GM12891 (cell line): ENCODE measurements at regions not wholly inside any gene's neighbourhood (a gene's known extent, or its start where the extent isn't known, plus 50 kb on each side); places are given as distances from the start of the nearest gene placed in this dataset.

Experiments used
- DNase-seq: peaks from one replicate; pipeline ENCODE4 v3.0.0; 2011; ENCODE audit warnings: low spot score; ENCODE audit not compliant: insufficient read length
- FAIRE-seq: peaks from 2 replicates; lab custom pipeline; 2011; peaks lifted over from hg19 to GRCh38; lab: Jason Lieb, UNC
- PAX5 ChIP-seq: IDR thresholded peaks from 2 replicates; pipeline ENCODE4 v1.6.1; 2011; ENCODE audit warnings: low read length, moderate library complexity, mild to moderate bottlenecking; ENCODE audit not compliant: insufficient read depth, severe bottlenecking
- POLR2A ChIP-seq: IDR thresholded peaks from 2 replicates; pipeline ENCODE4 v1.6.1; 2011; ENCODE audit warnings: low read depth, low read length, control low read depth
- POLR2AphosphoS5 ChIP-seq: IDR thresholded peaks from 2 replicates; pipeline ENCODE4 v1.6.1; 2011; ENCODE audit warnings: low read depth, low read length, control low read depth
- POU2F2 ChIP-seq: IDR thresholded peaks from 2 replicates; pipeline ENCODE4 v1.6.1; 2011; ENCODE audit warnings: low read depth, mild to moderate bottlenecking, control low read depth, low read length, moderate library complexity
- SPI1 ChIP-seq: IDR thresholded peaks from 2 replicates; pipeline ENCODE4 v1.6.1; 2011; ENCODE audit warnings: low read depth, low read length, control low read depth
- TAF1 ChIP-seq: IDR thresholded peaks from 2 replicates; pipeline ENCODE4 v1.6.1; 2011; ENCODE audit warnings: low read depth, low read length, control low read depth

DNA sequence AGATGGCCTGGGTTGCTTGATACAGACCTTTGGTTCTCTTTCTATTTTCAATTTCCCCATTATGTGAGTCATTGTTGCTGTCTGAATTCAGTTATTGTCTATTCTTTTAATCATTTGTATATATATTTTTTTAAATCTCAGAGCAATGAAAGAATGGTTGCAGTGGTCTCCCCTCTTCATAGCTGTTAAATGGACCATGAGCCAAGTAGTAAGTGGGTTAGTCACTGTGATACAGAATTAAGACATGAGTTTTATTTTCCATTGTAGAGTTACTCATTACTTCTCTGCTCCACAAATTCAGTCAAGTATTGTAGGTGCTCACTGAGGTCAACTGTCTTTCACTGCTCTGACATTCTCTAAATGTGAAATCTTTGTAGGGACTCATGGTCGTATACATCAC is 174.6 kb upstream of the GRAMD2B start:
- TF ChIP-seq POLR2AphosphoS5 = no peak
- TF ChIP-seq POLR2A = no peak
- no peak for TF ChIP-seq PAX5
- TF ChIP-seq POU2F2 = no peak
- TF ChIP-seq SPI1 = no peak
- TF ChIP-seq TAF1 = no peak
- DNase-seq (no peak), FAIRE-seq (no peak)

DNA sequence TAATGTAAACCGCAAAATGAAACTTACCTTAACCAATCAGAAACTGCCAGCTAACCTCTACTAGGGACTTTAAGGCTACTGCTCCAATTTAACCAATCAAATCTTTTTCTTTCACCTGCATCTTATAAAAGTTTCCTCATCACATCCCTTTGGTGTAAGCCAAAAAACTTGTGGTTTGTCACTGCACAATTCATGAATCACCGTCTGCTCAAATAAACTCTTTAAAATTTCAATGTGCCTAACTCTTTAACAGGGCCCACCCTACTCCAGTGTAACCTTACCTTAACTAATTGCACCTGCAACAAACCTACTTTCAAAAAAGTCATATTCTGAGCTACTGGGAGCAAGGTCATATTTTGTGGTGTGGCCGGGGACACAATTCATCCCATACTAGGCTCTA is 172.2 kb upstream of the GRAMD2B start:
- DNase-seq (no peak), FAIRE-seq (no peak)
- TF ChIP-seq POLR2AphosphoS5 = no peak
- TF ChIP-seq POLR2A = no peak
- no peak for TF ChIP-seq SPI1
- no peak for TF ChIP-seq POU2F2
- TF ChIP-seq TAF1 = no peak
- TF ChIP-seq PAX5 = no peak

DNA sequence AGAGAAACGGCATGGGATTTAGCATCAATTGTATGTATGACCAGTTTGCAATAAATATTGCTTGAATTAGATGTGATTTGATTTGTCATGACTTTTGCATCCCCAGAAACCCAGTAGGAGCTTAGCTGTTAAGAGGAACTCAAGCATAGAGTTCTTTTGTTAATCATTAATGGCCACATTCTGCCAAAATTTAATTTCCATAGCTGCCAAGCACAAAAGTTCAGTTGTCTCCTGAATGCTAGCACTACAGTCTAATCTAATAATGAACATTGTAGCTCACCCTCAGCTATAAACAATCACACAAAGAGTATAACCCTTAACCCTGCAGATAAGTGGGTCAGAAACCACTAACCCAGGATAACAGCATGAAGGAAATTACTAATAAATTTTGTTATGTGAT is 169.8 kb upstream of the GRAMD2B start:
- no peak for DNase-seq
- no peak for TF ChIP-seq POU2F2
- no peak for TF ChIP-seq PAX5
- TF ChIP-seq POLR2AphosphoS5 = no peak
- no peak for TF ChIP-seq TAF1
- no peak for TF ChIP-seq SPI1
- TF ChIP-seq POLR2A = no peak
- FAIRE-seq = no peak

GRCh38 chr5:126263591-126264184 is 159.5 kb upstream of the GRAMD2B start:
- no peak for TF ChIP-seq PAX5
- no peak for TF ChIP-seq POLR2A
- no peak for TF ChIP-seq POLR2AphosphoS5
- TF ChIP-seq POU2F2 = no peak
- no peak for TF ChIP-seq SPI1
- TF ChIP-seq TAF1 = no peak
- DNase-seq (no peak), FAIRE-seq (no peak)

- TF ChIP-seq PAX5 (no peak), POU2F2 (no peak), SPI1 (no peak), POLR2AphosphoS5 (no peak), POLR2A (no peak), TAF1 (no peak)
- no peak for FAIRE-seq
- no peak for DNase-seq
These were observed 157.3 kb upstream of the GRAMD2B start for GRCh38 chr5:126265917-126266316.

GRCh38 chr5:126267438-126267837 is 155.8 kb upstream of the GRAMD2B start:
- DNase-seq = no peak
- FAIRE-seq = no peak
- no peak for TF ChIP-seq POU2F2
- no peak for TF ChIP-seq TAF1
- no peak for TF ChIP-seq POLR2AphosphoS5
- TF ChIP-seq PAX5 = no peak
- no peak for TF ChIP-seq SPI1
- TF ChIP-seq POLR2A = no peak

DNA sequence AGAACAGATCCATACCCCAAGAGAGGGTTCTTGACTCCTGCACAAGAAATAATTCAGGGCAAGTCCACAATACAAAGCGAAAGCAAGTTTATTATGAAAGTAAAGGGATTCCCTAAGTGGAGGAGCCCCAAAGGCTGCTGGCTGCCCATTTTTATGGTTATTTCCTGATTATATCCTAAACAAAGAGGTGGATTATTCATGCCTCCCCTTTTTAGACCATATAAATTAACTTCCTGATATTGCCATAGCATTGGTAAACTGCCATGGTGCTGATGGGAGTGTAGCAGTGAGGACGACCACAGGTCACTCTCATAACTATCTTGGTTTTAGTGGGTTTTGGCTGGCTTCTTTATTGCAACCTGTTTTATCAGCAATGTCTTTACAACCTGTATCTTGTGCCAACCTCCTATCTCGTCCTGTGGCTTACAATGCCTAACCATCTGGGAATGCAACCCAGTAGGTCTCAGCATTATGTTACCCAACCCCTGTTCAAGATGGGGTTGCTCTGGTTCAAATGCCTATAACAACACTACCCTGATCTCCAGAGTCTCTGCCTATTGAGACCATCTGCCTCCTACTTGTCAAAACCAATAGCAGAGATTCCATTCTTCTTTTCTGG is 154.4 kb upstream of the GRAMD2B start:
- DNase-seq = no peak
- FAIRE-seq = no peak
- no peak for TF ChIP-seq POLR2A
- TF ChIP-seq TAF1 = no peak
- TF ChIP-seq POU2F2 = no peak
- no peak for TF ChIP-seq PAX5
- no peak for TF ChIP-seq SPI1
- no peak for TF ChIP-seq POLR2AphosphoS5

DNA sequence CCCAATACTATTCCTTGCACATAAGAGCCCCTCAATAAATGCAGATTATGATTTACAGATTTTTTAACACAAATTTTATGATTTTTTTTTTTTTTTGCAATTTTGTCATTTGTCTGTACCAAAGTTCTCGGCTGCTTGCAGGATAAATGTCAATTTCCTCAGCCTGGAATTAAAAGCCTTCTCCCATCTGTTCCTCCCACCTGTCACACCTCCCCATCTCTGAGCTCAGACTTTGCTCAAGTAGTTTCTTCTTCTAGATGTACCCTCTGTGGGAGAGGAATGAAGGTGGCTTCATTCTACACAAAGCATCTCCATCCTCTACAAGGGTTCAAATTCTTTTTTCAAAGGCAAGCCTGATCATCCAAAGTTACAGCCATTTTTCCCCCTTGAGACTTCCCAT is 153.7 kb upstream of the GRAMD2B start:
- DNase-seq (no peak), FAIRE-seq (no peak)
- TF ChIP-seq POLR2AphosphoS5 (no peak), SPI1 (no peak), PAX5 (no peak), TAF1 (no peak)

DNA sequence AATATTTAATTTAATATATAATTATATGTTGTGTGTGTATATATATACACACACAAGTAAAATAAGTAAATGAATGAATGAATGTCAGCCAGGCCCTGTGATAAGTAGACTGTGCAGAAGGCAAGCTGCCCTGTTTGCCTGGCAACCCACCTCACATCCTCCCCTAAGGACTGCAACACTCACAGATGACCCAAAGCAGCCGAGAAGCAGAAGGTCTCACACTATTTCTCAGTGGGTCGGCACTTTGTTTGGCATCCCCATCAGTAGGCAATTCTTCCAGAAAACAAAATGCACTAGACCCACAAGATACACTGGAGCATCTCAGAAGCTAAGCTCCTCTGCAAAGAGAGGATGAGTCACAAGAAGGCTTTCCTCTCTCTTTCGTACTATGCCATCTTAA is 152.1 kb upstream of the GRAMD2B start:
- DNase-seq = no peak
- no peak for FAIRE-seq
- TF ChIP-seq POU2F2 (no peak), POLR2AphosphoS5 (no peak)

DNA sequence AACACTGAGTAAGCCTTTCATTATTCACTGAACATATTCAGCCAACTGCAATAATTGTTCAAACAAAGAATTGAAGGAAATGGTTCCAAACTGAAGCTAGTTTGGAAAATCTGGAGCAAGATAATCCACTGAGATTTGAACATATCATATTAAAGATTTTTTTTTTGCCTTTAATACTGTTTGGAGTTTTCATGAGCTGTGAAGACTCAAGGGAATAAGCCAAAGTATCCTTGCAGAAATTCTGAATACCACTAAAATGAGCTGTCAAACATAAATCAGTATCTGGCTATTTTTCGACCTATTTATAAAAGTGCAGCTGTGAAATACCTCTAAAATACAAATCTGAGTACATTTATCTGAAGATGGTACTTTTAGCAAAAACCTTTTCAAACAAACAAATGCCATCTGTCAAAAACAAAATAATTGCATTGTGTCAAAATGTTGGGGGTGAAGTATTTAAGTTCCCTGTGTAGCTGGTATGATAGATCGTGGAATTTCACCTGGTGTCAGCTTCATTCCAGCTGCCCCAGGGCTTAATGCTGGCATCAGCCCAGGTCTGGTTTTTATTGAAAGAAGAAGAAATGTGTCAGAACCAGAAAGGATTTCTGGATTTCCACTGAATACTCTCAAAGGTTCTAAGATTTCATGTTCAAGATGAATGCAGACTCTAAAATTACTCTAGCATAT is 149.0 kb upstream of the GRAMD2B start:
- no peak for TF ChIP-seq SPI1
- TF ChIP-seq POLR2AphosphoS5 = no peak
- no peak for TF ChIP-seq POLR2A
- FAIRE-seq (no peak), DNase-seq (no peak)
